K562 (cell line): ENCODE measurements at regions not wholly inside any gene's neighbourhood (a gene's known extent, or its start where the extent isn't known, plus 50 kb on each side); places are given as distances from the start of the nearest gene placed in this dataset.

Experiments used
- ARID4B ChIP-seq: sonication (generic); formaldehyde crosslinking; IDR thresholded peaks from 2 replicates; pipeline ENCODE4 v1.8.0; 2022; ENCODE audit warnings: mild to moderate bottlenecking, missing genetic modification reagents
- CEBPB ChIP-seq: fragments of 450-650 bp; IDR thresholded peaks from 2 replicates; pipeline ENCODE4 v1.6.1; 2016; ENCODE audit warnings: missing genetic modification characterization, missing compliant biosample characterization
- MEF2D ChIP-seq: conservative IDR thresholded peaks from 2 replicates; pipeline ENCODE4 v1.6.1; 2016; ENCODE audit warnings: low read depth, missing genetic modification characterization, missing compliant biosample characterization
- NCOA6 ChIP-seq: fragments of 450-650 bp; IDR thresholded peaks from 2 replicates; pipeline ENCODE4 v1.6.1; 2017; ENCODE audit warnings: mild to moderate bottlenecking
- RERE ChIP-seq: sonication (generic); formaldehyde crosslinking; IDR thresholded peaks from 2 replicates; pipeline ENCODE4 v1.8.0; 2023; ENCODE audit warnings: missing genetic modification reagents, mild to moderate bottlenecking, borderline replicate concordance

- no peak for TF ChIP-seq ARID4B (CRISPR knock-in tag)
- TF ChIP-seq NCOA6, result no peak
- TF ChIP-seq RERE, result no peak
- TF ChIP-seq CEBPB (tag), result no peak
- TF ChIP-seq MEF2D (tag), result no peak
These were observed 113.0 kb upstream of the DYNLRB2 start (continued) for GRCh38 chr16:80427795-80428194.
